ENCODE measurements at regions not wholly inside any gene's neighbourhood (a gene's known extent, or its start where the extent isn't known, plus 50 kb on each side); places are given as distances from the start of the nearest gene placed in this dataset.

DNA sequence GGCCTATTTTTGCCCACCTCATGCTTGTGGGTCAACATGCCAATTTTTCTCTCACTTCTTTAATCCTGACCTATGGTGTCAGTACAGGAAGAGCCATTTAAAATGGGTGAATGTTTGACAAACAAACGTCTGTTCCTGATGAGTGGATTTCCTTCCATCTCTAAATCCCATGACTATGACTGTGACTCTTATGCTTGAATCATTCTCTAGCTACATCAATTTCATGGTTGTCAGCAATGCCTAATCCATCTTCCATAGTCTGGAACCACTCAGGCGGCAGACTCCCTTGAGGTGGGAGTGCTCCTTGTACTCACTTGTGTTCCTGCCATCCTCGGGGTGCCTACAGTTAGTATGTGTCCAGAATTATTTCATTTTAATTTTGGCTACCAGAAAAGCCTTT lies 194.9 kb upstream of the RPS6KA3 start:
- TF ChIP-seq EZH2 (IDR thresholded peaks at IDR 0.05) (no peak), POLR2AphosphoS5 (IDR thresholded peaks at IDR 0.05; ENCODE audit: borderline replicate concordance, low read depth, low read length) (no peak), FOXP2 (optimal IDR thresholded peaks at IDR 0.05; ENCODE audit: control extremely low read depth, extremely low read length, insufficient read depth) (no peak)
- Histone ChIP-seq H3K4me3 (no peak overlapping the region), H3K9ac (ENCODE audit: insufficient read length) (no peak overlapping the region), H3K9me3 (ENCODE audit: low read depth, low read length) (no peaks in the 10 kb centered on the region), H3K27ac (no peak overlapping the region), H3K36me3 (ENCODE audit: insufficient read depth, low read length) (no peaks in the 10 kb centered on the region)
- DNase-seq (ENCODE audit: low read depth, low spot score), result no peak

DNA sequence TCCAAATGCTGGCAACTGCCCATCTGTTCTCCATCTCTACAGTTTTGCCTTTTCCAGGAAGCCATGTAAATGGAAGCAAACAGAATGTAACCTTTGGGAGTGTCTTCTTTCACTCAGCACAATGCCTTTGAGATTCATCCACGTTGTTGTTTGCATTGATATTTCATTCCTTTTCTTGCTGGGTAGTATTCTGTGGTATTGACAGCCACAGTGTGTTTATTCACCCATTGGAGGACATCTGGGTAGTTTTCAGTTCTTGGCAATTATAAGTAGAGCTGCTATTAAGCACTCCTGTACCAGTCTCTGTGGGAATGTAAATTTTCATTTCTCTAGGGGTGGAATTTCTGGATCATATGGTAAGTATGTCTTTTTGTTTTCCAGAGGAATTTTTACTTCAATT lies 194.3 kb upstream of the RPS6KA3 start:
- Histone ChIP-seq H3K27ac (no peak overlapping the region), H3K4me3 (no peak overlapping the region), H3K9me3 (ENCODE audit: low read depth, low read length) (no peaks in the 10 kb centered on the region), H3K9ac (ENCODE audit: insufficient read length) (no peak overlapping the region), H3K36me3 (ENCODE audit: insufficient read depth, low read length) (no peaks in the 10 kb centered on the region)
- no peak for DNase-seq (ENCODE audit: low read depth, low spot score)
- TF ChIP-seq EZH2 (IDR thresholded peaks at IDR 0.05), result no peak
- TF ChIP-seq FOXP2 (optimal IDR thresholded peaks at IDR 0.05; ENCODE audit: control extremely low read depth, extremely low read length, insufficient read depth), result no peak
- TF ChIP-seq POLR2AphosphoS5 (IDR thresholded peaks at IDR 0.05; ENCODE audit: borderline replicate concordance, low read depth, low read length), result no peak

DNA sequence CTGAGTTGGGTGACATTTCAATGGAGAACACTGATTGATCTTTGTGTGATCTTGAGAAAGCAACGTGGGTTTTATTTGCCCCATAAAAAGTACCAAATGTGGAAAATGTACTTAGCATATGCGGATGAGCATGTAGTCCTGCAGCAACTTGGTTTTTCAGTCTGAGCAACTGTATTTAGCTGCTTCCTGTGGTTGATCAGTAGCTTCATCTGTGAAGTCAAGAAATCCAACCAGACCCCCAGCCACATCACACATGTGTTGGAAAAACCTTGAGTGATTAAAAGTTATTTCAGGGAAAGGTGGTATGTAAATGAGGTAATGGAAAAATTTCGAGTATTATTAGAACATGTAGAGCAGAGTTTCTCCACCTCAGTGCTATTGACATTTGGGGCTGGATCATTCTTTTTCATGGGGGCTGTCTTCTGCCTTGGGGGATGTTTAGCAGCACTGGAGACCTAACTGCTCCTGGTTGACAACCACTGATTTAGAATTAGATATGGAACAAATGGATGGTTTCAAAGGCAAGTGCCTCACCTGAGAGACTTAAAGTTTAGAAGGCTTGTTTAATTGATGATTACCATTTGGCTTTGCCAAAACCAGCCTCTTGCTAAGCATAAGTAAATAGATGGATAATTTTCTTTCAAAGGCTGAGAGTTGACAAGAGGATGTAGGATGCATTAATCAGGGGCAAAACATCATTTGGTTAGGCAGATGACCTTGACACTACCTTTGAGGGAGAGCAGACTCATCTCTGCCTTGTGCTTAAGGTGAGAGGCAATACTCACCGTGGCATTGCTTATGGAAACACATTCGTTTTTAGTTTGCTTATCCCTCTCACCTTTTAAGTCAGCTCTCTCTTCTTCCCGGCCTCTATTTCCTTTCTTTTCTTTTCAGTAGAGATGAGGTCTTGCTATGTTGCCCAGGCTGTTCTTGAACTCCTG lies 193.0 kb upstream of the RPS6KA3 start:
- Histone ChIP-seq H3K9me3 (ENCODE audit: low read depth, low read length) (no peaks in the 10 kb centered on the region), H3K36me3 (ENCODE audit: insufficient read depth, low read length) (no peaks in the 10 kb centered on the region), H3K27ac (no peak overlapping the region), H3K4me3 (no peak overlapping the region), H3K9ac (ENCODE audit: insufficient read length) (no peak overlapping the region)
- TF ChIP-seq POLR2AphosphoS5 (IDR thresholded peaks at IDR 0.05; ENCODE audit: borderline replicate concordance, low read depth, low read length), result no peak
- no peak for TF ChIP-seq FOXP2 (optimal IDR thresholded peaks at IDR 0.05; ENCODE audit: control extremely low read depth, extremely low read length, insufficient read depth)
- TF ChIP-seq EZH2 (IDR thresholded peaks at IDR 0.05), result no peak
- no peak for DNase-seq (ENCODE audit: low read depth, low spot score)

DNA sequence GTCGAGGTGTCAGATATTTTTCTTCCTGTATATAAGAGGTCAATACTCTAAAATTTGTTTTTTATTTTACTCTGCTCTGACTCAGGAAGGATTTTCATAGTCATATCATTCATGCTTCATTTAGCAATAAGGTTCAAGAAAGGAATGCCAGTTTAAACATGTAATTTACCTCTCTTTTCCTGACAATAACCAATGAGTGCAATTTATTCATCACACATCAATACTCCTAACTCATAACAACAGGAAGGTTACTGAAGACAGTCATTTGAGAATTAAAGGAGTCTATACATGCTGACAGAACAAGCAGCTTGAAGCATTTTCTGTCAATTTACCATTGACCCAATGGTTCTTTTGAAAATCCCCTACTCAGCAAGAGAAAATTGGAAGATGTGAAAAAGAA lies 190.3 kb upstream of the RPS6KA3 start:
- H3K27ac ChIP-seq, result no peak overlapping the region
- H3K9ac ChIP-seq (ENCODE audit: insufficient read length), result no peak overlapping the region
- H3K4me3 ChIP-seq, result no peak overlapping the region
- no peak for DNase-seq (ENCODE audit: low read depth, low spot score)
- no peaks in the 10 kb centered on the region for H3K9me3 ChIP-seq (ENCODE audit: low read depth, low read length)
- no peaks in the 10 kb centered on the region for H3K36me3 ChIP-seq (ENCODE audit: insufficient read depth, low read length)
- TF ChIP-seq EZH2 (IDR thresholded peaks at IDR 0.05), result no peak
- TF ChIP-seq POLR2AphosphoS5 (IDR thresholded peaks at IDR 0.05; ENCODE audit: borderline replicate concordance, low read depth, low read length), result no peak
- no peak for TF ChIP-seq FOXP2 (optimal IDR thresholded peaks at IDR 0.05; ENCODE audit: control extremely low read depth, extremely low read length, insufficient read depth)

DNA sequence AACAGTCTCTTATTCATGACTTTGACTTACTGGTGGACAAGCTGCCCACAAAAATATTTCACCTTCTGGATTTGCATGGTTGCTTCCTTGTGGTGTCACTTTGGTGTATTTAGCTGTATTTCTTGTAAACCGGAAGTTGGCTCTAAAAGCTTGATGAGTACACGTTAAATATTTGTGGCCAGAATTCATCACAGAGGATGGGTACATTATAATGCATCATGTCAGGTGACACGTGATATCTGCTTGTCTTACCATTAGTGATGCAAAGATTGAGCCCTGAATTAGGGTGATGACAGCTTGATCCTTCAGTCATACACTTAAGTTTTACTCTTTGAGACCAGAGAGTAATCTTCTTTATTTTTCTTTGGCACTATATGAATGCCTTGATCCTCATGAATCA lies 188.3 kb upstream of the RPS6KA3 start:
- TF ChIP-seq POLR2AphosphoS5 (IDR thresholded peaks at IDR 0.05; ENCODE audit: borderline replicate concordance, low read depth, low read length) (no peak), EZH2 (IDR thresholded peaks at IDR 0.05) (no peak), FOXP2 (optimal IDR thresholded peaks at IDR 0.05; ENCODE audit: control extremely low read depth, extremely low read length, insufficient read depth) (no peak)
- no peak overlapping the region for H3K9ac ChIP-seq (ENCODE audit: insufficient read length)
- no peak overlapping the region for H3K27ac ChIP-seq
- no peaks in the 10 kb centered on the region for H3K9me3 ChIP-seq (ENCODE audit: low read depth, low read length)
- DNase-seq (ENCODE audit: low read depth, low spot score), result no peak
- H3K4me3 ChIP-seq, result no peak overlapping the region
- no peaks in the 10 kb centered on the region for H3K36me3 ChIP-seq (ENCODE audit: insufficient read depth, low read length)

DNA sequence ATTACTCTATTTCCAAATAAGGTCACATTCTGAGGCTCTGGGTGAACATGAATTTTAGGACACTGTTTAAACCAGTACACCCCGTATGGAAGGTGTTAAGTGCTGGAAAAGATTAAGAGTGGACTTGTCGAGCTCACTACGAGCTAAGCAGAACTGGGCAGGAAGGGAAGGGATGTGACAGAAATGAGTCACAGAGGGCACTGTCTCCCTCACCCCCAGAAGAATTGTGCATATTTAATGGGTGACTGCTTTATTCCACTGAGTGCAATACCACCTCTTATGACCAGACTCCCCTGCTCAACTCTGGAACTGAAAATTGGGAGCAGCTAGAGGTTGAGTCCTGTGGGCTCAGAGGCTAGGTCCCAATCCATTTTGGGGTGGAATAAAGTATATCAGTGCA lies 187.4 kb upstream of the RPS6KA3 start:
- TF ChIP-seq POLR2AphosphoS5 (IDR thresholded peaks at IDR 0.05; ENCODE audit: borderline replicate concordance, low read depth, low read length) (no peak), FOXP2 (optimal IDR thresholded peaks at IDR 0.05; ENCODE audit: control extremely low read depth, extremely low read length, insufficient read depth) (no peak), EZH2 (IDR thresholded peaks at IDR 0.05) (no peak)
- Histone ChIP-seq H3K36me3 (ENCODE audit: insufficient read depth, low read length) (no peaks in the 10 kb centered on the region), H3K9me3 (ENCODE audit: low read depth, low read length) (no peaks in the 10 kb centered on the region), H3K4me3 (no peak overlapping the region), H3K9ac (ENCODE audit: insufficient read length) (no peak overlapping the region), H3K27ac (no peak overlapping the region)
- DNase-seq (ENCODE audit: low read depth, low spot score), result no peak

DNA sequence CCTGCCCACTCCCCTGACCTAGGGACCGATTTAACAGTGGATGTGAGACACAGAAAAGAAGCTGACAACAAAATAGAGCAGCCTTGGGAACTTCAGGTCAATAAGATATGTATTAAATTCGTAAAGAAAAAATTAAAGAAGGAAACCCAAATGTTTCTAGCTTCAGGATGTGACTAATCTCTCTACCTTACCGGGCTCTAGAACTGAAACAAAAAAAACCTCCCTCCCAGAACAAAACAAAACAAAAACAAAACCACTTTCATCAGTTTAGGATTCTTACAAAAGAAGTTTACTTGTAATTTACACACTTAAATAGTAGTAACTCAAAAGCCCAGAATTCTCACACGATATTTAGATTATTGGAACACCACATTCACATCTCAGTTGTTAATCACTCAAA lies 185.8 kb upstream of the RPS6KA3 start:
- H3K9me3 ChIP-seq (ENCODE audit: low read depth, low read length), result no peaks in the 10 kb centered on the region
- H3K4me3 ChIP-seq, result no peak overlapping the region
- H3K9ac ChIP-seq (ENCODE audit: insufficient read length), result no peak overlapping the region
- no peak for TF ChIP-seq FOXP2 (optimal IDR thresholded peaks at IDR 0.05; ENCODE audit: control extremely low read depth, extremely low read length, insufficient read depth)
- TF ChIP-seq EZH2 (IDR thresholded peaks at IDR 0.05), result no peak
- no peak for TF ChIP-seq POLR2AphosphoS5 (IDR thresholded peaks at IDR 0.05; ENCODE audit: borderline replicate concordance, low read depth, low read length)
- DNase-seq (ENCODE audit: low read depth, low spot score), result no peak
- no peaks in the 10 kb centered on the region for H3K36me3 ChIP-seq (ENCODE audit: insufficient read depth, low read length)
- no peak overlapping the region for H3K27ac ChIP-seq

DNA sequence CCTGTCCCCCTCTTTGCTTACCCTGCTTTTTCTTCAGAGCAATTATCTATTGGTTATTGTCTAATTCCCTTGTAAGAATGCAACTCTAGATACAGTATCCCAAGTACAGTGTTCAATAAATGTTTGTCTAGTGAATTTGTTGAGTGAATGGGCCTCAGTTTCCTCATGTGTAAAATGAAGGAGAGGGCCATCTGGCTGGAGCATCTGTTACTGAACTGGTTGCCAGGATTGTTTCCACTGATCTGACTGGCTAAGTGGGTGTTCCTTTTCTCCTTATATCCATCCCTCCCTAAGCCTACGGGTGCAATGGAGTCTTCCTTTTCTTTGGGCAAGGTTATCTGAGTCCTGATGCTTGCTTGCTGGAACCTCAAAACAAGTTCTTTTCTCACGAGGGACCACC lies 185.2 kb upstream of the RPS6KA3 start:
- no peak for DNase-seq (ENCODE audit: low read depth, low spot score)
- no peaks in the 10 kb centered on the region for H3K9me3 ChIP-seq (ENCODE audit: low read depth, low read length)
- H3K27ac ChIP-seq, result no peak overlapping the region
- no peaks in the 10 kb centered on the region for H3K36me3 ChIP-seq (ENCODE audit: insufficient read depth, low read length)
- no peak overlapping the region for H3K9ac ChIP-seq (ENCODE audit: insufficient read length)
- H3K4me3 ChIP-seq, result no peak overlapping the region
- TF ChIP-seq EZH2 (IDR thresholded peaks at IDR 0.05), result no peak
- TF ChIP-seq FOXP2 (optimal IDR thresholded peaks at IDR 0.05; ENCODE audit: control extremely low read depth, extremely low read length, insufficient read depth), result no peak
- TF ChIP-seq POLR2AphosphoS5 (IDR thresholded peaks at IDR 0.05; ENCODE audit: borderline replicate concordance, low read depth, low read length), result no peak

Data from SK-N-MC (cell line).